ENCODE measurements at regions not wholly inside any gene's neighbourhood (a gene's known extent, or its start where the extent isn't known, plus 50 kb on each side); places are given as distances from the start of the nearest gene placed in this dataset.

GRCh38 chr10:128996092-128996491 is 470.9 kb upstream of the MGMT start:
- no peak for DNase-seq

DNA sequence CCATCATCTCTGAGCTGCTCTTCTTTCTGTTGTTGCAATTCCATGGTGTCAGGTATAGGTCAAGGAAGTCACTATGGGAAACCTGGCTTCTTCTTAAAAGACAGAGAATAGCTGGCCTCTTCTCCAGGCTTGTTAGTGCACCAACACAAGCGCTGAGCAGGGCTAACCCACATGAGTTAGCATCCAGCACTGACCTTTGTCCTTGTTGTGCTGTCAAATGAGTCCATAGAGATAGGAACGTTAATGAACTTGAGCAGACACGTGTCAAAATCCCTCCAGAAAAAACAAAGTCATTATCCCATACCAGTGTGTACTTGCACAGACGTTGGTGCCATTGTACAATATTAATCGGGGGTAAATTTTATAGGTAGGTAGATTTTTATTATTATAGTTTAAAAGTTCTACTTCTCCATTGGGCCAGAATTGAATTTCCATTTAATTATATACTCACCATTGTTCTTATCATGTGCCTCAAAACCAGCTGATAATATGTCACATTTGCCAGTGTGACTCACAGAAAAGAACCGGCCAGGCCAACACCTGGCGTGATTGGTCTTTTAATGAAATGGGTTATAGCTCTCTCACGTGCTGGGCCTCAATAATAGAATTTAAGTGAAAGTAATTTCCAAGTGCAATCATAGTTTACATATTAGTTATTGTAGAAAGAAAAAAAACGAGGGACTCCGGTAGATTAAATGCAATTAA is 468.8 kb upstream of the MGMT start:
- DNase-seq, result no peak

- no peak for DNase-seq
Measured at GRCh38 chr10:129004398-129004797, 462.6 kb upstream of the MGMT start.

DNA sequence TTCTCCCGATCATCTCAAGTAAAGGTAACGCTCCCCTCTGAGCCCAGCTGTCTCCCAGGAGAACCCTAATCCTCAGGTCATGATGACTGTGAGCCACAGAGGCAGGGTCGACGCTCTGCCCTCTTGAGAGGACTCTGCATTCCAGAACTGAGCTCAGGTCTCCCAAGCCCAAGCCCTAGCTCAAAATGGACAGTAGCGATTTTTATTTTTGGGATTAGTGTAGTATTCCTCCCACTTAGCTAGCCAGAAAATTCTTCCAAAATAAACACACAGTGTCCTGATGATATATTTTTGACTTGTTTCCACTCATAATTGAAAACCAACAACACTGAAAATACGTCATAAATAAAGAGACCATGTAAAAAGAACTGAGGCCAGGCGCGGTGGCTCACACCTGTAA is 462.0 kb upstream of the MGMT start:
- DNase-seq, result no peak

- no peak for DNase-seq
Measured at GRCh38 chr10:129005804-129006203, 461.2 kb upstream of the MGMT start.

GRCh38 chr10:129018511-129018910 is 448.5 kb upstream of the MGMT start:
- no peak for DNase-seq

- DNase-seq, result no peak
Measured at GRCh38 chr10:129020651-129021330, 446.2 kb upstream of the MGMT start.

- no peak for DNase-seq
Measured at GRCh38 chr10:129021594-129022304, 445.3 kb upstream of the MGMT start.

GRCh38 chr10:129023082-129023481 is 444.0 kb upstream of the MGMT start:
- DNase-seq, result no peak

- no peak for DNase-seq
Measured at GRCh38 chr10:129024046-129024445, 443.0 kb upstream of the MGMT start.

DNA sequence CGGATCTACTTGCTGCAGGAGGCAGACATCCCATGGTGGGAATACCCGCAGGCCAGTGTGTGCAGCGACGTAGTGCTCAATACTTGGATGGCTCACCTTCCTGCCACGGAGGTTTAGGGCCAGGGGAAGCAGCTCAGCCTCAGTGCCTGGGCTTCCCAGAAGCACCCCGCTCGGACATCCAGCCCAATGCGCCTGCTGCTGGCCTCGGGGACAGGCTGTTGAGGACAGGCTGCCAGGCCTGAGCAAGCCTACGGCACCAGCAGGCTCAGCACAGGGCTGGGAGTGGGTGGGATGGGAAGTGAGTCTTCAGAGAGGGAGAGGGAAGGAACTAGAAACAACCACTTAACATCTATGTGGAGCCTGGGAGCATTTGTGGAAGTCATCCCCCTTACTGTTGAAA is 441.3 kb upstream of the MGMT start:
- DNase-seq, result no peak

- no peak for DNase-seq
Measured at GRCh38 chr10:129027906-129028305, 439.1 kb upstream of the MGMT start.

GRCh38 chr10:129028451-129028850 is 438.6 kb upstream of the MGMT start:
- no peak for DNase-seq

- DNase-seq, result no peak
Measured at GRCh38 chr10:129029051-129029450, 438.0 kb upstream of the MGMT start.

GRCh38 chr10:129029851-129030602 is 437.0 kb upstream of the MGMT start:
- no peak for DNase-seq

DNA sequence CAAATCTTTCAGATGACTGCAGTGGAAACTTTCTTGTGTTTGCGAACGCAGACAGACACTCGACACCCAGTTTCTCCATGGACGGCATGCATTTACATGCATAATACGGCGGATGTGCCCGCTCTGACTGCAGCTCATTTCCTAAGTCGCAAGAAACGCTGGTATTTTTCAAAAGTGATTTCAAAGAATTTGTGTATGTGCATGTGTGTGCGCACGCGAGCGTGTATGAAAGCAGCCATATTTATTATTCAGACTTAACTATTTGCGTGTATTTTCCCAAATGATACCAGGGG is 436.5 kb upstream of the MGMT start:
- DNase-seq, result no peak

GRCh38 chr10:129030996-129031843 is 435.8 kb upstream of the MGMT start:
- DNase-seq, result peak; percentile 46

DNA sequence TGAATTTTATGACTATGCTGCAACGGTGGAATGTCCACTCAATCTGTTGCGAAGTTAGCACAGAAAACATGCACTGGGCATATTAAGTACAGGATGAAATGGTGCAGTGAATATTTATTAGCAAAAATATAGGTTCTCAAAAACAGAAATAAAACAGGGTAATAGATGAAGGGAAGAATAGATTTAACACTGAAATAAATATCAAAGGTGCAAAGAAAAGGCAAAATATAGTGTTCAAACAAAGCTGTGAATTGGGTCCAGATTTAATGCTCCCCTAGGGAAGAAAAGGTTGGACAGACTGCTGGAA is 435.2 kb upstream of the MGMT start:
- no peak for DNase-seq

- no peak for DNase-seq
Measured at GRCh38 chr10:129032372-129033313, 434.4 kb upstream of the MGMT start.

GRCh38 chr10:129033340-129033739 is 433.7 kb upstream of the MGMT start:
- DNase-seq, result no peak

DNA sequence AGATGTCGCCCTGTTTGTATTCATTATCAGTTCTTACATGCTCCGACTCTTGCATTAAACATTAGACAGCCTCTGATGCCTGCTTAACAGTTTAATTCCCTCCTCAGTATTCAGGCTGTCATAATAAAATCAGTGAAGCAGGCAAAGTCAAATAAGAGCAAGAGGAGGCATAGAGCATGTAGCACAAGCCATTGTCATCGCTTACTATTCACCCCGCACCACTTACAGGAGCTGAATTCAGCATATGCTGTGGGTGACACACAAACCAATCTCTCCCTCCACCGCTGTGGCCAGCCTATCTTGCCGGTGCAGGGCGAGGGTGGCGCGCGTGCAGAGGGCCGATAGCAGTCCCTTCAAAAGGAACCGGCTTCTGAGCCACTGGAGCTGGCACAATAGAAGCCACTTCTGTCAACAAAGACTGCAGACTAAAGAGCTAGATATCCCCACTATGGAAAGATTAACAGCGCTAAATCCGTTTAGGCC is 433.2 kb upstream of the MGMT start:
- peak; percentile 71 for DNase-seq
